Colonic mucosa (tissue), 4 donors: ENCODE measurements at regions not wholly inside any gene's neighbourhood (a gene's known extent, or its start where the extent isn't known, plus 50 kb on each side); places are given as distances from the start of the nearest gene placed in this dataset.
"Not testable (repeated sequence)": the region's sequence is repeated elsewhere in the genome, so short reads cannot be mapped to it uniquely, and the experiment has no call there.

Source experiments
- DNase-seq: peaks from one replicate; pipeline ENCODE4 v3.0.0-alpha.2; 2020
- H3K27ac ChIP-seq: fragments of 200-600 bp; one replicate; pipeline ENCODE4 v1.8.0; 2021
- H3K27me3 ChIP-seq: fragments of 200-600 bp; one replicate; pipeline ENCODE4 v1.8.0; 2021
- H3K36me3 ChIP-seq: fragments of 200-600 bp; one replicate; pipeline ENCODE4 v1.8.0; 2021
- H3K4me1 ChIP-seq: fragments of 200-600 bp; one replicate; pipeline ENCODE4 v1.8.0; 2021; ENCODE audit warnings: mild to moderate bottlenecking
- H3K4me3 ChIP-seq: fragments of 200-600 bp; one replicate; pipeline ENCODE4 v1.8.0; 2021
- H3K9ac ChIP-seq, 2 donors: one replicate each; pipeline ENCODE4 v1.7.0; 2013; ENCODE audit warnings: control low read depth in 2 of 2, low read depth in 2 of 2, low read length in 2 of 2
- H3K9me3 ChIP-seq: fragments of 200-600 bp; one replicate; pipeline ENCODE4 v1.8.0; 2021
- intact Hi-C: fragments of 100-400 bp; cut with DNase I; formaldehyde crosslinking; loops from one replicate; pipeline ENCODE4 v1.14.1; 2022
- TF ChIP-seq, protein P1 (sequence below): fragments of 200-600 bp; IDR thresholded peaks from one replicate; pipeline ENCODE4 v1.8.0; 2022; ENCODE audit warnings: antibody characterized with exemption, mild to moderate bottlenecking
- donor health status: healthy.
- donor health status: DM: no; HTN: no; CAD: no.
- donor health status: DM: no; HTN: no; CAD: no.

DNA sequence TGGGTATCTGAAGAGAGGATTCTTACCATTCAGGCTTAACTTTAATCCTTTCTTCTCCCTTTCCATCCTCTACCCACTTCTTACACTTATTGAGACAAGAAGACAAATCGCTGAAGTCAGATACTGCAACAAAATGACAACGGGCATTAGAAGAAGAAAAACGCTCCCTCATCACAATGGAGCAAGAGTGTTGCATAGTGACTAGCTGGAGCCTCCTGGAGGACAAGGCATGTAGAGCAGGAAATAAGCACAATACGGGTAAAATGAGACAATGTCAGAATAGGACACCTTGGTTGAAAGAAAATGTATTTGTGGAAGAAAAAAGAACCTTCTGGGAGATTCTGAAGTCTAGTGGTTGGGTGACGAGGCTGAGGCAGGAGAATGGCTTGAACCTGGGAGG is 501.0 kb downstream of the RERGL start:
- no peaks in the 10 kb centered on the region for H3K36me3 ChIP-seq
- no peaks in the 10 kb centered on the region for H3K4me1 ChIP-seq
- no peak overlapping the region for H3K4me3 ChIP-seq
- TF ChIP-seq, protein P1, sequence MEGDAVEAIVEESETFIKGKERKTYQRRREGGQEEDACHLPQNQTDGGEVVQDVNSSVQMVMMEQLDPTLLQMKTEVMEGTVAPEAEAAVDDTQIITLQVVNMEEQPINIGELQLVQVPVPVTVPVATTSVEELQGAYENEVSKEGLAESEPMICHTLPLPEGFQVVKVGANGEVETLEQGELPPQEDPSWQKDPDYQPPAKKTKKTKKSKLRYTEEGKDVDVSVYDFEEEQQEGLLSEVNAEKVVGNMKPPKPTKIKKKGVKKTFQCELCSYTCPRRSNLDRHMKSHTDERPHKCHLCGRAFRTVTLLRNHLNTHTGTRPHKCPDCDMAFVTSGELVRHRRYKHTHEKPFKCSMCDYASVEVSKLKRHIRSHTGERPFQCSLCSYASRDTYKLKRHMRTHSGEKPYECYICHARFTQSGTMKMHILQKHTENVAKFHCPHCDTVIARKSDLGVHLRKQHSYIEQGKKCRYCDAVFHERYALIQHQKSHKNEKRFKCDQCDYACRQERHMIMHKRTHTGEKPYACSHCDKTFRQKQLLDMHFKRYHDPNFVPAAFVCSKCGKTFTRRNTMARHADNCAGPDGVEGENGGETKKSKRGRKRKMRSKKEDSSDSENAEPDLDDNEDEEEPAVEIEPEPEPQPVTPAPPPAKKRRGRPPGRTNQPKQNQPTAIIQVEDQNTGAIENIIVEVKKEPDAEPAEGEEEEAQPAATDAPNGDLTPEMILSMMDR: no peak
- no peak overlapping the region for H3K27ac ChIP-seq
- no peaks in the 10 kb centered on the region for H3K9me3 ChIP-seq
- intact Hi-C loops: loop anchor here (5.0 kb wide), 1 partner anchor 1207 kb away; no protein-coding TSS in a partner anchor
- no peak for DNase-seq
- no peak overlapping the region for H3K9ac ChIP-seq
- H3K27me3 ChIP-seq: no peaks in the 10 kb centered on the region

DNA sequence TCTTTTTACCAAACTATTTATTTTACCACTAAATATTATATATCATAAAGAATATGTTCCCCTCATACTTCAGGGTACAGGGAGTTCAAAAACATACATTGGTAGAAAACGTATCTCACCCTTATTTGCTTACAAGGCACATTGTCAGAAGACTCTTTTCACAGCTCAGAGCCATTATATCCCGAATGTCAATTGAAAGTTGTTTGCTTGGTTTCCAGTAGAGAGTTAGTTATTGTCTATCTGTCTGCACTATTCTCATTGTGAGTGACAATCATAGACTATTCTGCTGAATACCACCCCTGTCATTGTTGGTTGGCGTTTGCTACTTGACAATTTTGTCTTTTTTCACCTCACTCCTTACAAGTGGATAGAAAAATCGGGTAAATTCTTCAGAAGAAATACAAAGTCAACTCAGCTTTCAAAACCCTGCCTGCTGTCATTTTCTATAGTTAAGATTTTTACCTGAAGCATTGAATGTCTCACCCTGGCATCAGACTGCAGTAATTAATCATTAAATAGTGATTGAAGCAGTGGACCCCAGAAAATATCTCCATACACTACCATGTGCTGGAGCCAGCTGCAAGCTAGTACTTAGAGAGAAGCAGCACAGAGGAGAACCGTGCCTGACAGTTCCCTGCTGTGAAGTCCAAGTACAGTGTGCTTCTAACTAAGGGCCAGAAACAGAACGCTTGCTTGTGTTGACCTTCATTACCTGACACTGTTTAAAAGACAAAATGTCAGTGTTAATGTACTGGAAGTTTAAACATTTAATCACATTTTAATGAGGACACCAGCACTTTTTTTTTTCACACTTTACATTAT is 510.6 kb downstream of the RERGL start:
- no peaks in the 10 kb centered on the region for H3K9me3 ChIP-seq
- H3K27me3 ChIP-seq: no peaks in the 10 kb centered on the region
- no peak overlapping the region for H3K27ac ChIP-seq
- no peak overlapping the region for H3K4me3 ChIP-seq
- intact Hi-C loops: no loop called here
- no peak for DNase-seq
- no peaks in the 10 kb centered on the region for H3K4me1 ChIP-seq
- TF ChIP-seq, protein P1: no peak
- no peak overlapping the region for H3K9ac ChIP-seq
- H3K36me3 ChIP-seq: no peaks in the 10 kb centered on the region

DNA sequence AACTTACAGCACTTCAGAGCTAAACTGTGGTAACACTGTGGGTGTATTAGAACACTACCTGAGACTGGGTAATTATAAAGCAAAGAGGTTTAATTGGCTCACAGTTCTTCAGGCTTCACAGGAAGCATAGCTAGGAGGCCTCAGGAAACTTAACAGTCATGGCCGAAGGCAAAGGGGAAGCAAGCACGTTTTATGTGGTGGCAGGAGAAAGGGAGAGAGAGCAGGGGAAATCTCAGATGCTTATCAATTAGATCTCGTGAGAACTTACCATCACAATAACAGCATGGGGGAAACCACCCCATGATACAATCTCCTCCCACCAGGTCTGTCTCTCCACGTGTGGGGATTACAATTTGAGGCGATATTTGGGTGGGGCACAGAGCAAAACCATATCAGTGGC is 512.6 kb downstream of the RERGL start:
- Histone ChIP-seq H3K36me3 (no peaks in the 10 kb centered on the region), H3K27me3 (no peaks in the 10 kb centered on the region), H3K9me3 (no peaks in the 10 kb centered on the region), H3K4me1 (no peaks in the 10 kb centered on the region), H3K9ac (no peak overlapping the region), H3K4me3 (no peak overlapping the region), H3K27ac (no peak overlapping the region)
- TF ChIP-seq, protein P1: no peak
- intact Hi-C loops: no loop called here
- no peak for DNase-seq

DNA sequence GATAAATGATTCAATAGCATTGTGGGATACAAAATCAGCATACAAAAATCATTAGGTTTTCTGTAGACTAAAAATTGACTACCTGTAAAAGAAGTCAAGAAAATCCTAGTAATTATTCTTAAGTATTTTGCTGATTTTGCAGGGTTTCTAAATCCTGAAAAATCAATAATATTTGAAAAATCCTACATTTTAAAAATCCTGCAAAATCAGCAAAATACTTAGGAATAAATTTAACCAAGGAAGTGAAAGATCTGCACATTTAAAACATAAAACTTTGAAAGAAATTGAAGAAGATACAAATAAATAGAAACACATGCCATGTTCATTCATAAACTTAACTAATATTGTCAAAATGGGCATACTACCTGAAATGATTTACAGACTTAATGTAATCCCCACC is 517.7 kb downstream of the RERGL start:
- H3K9ac ChIP-seq: no peak overlapping the region
- DNase-seq: no peak
- intact Hi-C loops: no loop called here
- no peaks in the 10 kb centered on the region for H3K27me3 ChIP-seq
- TF ChIP-seq, protein P1: no peak
- H3K36me3 ChIP-seq: no peaks in the 10 kb centered on the region
- H3K9me3 ChIP-seq: no peaks in the 10 kb centered on the region
- no peak overlapping the region for H3K4me3 ChIP-seq
- H3K27ac ChIP-seq: no peak overlapping the region
- H3K4me1 ChIP-seq: no peaks in the 10 kb centered on the region

DNA sequence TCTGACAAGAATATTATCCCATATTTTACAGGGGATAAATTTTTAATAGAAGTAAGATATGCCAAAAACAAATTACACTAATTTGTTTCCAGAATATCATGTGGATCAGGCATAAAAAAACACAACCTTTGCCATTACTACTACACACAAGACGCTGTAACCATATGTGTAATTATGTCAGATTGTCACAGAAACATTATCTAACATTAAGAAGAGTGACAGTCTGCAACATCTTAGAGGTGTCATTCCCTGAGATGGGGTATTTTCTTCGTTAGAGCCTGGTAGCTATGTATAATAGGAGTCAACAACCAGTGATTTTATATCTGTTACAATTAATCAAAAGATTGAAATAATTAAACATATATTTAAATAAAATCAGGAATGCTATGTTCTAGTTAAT is 518.9 kb downstream of the RERGL start:
- H3K4me3 ChIP-seq: no peak overlapping the region
- H3K27me3 ChIP-seq: no peaks in the 10 kb centered on the region
- no peak overlapping the region for H3K27ac ChIP-seq
- H3K36me3 ChIP-seq: no peaks in the 10 kb centered on the region
- intact Hi-C loops: no loop called here
- TF ChIP-seq, protein P1: no peak
- no peak overlapping the region for H3K9ac ChIP-seq
- no peaks in the 10 kb centered on the region for H3K4me1 ChIP-seq
- DNase-seq: no peak
- no peaks in the 10 kb centered on the region for H3K9me3 ChIP-seq

DNA sequence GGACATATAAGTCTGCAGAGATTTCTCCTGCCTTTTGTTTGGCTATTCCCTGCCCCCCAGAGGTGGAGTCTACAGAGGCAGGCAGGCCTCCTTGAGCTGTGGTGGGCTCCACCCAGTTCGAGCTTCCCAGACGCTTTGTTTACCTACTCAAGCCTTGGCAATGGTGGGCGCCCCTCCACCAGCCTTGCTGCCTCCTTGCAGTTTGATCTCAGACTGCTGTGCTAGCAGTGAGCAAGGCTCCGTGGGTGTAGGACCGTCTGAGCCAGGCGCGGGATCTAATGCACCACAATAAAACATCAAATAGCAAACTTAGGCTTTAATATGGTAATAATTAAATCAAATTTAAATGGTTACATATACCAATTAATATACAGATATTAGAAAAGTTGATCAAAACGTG is 525.4 kb downstream of the RERGL start:
- H3K27me3 ChIP-seq, H3K4me1 ChIP-seq, H3K4me3 ChIP-seq, H3K27ac ChIP-seq, intact Hi-C loops, H3K9me3 ChIP-seq, DNase-seq, H3K36me3 ChIP-seq, H3K9ac ChIP-seq: not testable (repeated sequence)
